Adrenal gland (tissue), 5 donors: ENCODE measurements at regions not wholly inside any gene's neighbourhood (a gene's known extent, or its start where the extent isn't known, plus 50 kb on each side); places are given as distances from the start of the nearest gene placed in this dataset.

Source experiments
- CTCF ChIP-seq, 6 experiments: fragments of 450-650 bp in 4 of 6; fragments of 200-600 bp in 2 of 6; sonication (generic) in 1 of 6; IDR thresholded peaks; 1 replicate in 5 of 6; 2 replicates in 1 of 6; pipeline versions ENCODE4 v1.5.1 to v1.8.0; 2016 to 2021; ENCODE audit warnings: antibody characterized with exemption in 6 of 6, mild to moderate bottlenecking in 2 of 6, moderate library complexity in 1 of 6
- POLR2A ChIP-seq, 2 donors: fragments of 450-650 bp; IDR thresholded peaks; one replicate each; pipeline ENCODE4 v1.6.1; 2017; ENCODE audit warnings: antibody characterized with exemption in 2 of 2, mild to moderate bottlenecking in 2 of 2, moderate library complexity in 1 of 2
- donor health status: DM: no; HTN: no; CAD: no.

- TF ChIP-seq CTCF (IDR thresholded peaks at IDR 0.05) (no peak), POLR2A (IDR thresholded peaks at IDR 0.05) (no peak)
These were observed 274.7 kb upstream of the MTPN start for GRCh38 chr7:136251826-136252225.
